ENCODE measurements at regions not wholly inside any gene's neighbourhood (a gene's known extent, or its start where the extent isn't known, plus 50 kb on each side); places are given as distances from the start of the nearest gene placed in this dataset.

- H3K27me3 Mint-ChIP-seq (ENCODE audit: low read depth), result no peaks in the 10 kb centered on the region
- TF ChIP-seq CTCF (conservative IDR thresholded peaks at IDR 0.05), result no peak
- no peak overlapping the region for H3K4me3 Mint-ChIP-seq
- H3K9me3 Mint-ChIP-seq, result peaks cover 11% of the 10 kb centered on the region
- H3K27ac Mint-ChIP-seq (ENCODE audit: unreplicated experiment), result no peak overlapping the region
- peaks cover 3% of the 10 kb centered on the region for H3K4me1 Mint-ChIP-seq
- peaks cover 4% of the 10 kb centered on the region for H3K36me3 Mint-ChIP-seq (ENCODE audit: low read depth)
- no peak for DNase-seq (ENCODE audit: low read depth, low spot score)
Measured at GRCh38 chrX:13260598-13260997, 59.3 kb downstream of the ATXN3L start.

- Mint-ChIP-seq H3K27me3 (ENCODE audit: low read depth) (no peaks in the 10 kb centered on the region), H3K9me3 (peaks cover 18% of the 10 kb centered on the region), H3K27ac (ENCODE audit: unreplicated experiment) (no peak overlapping the region), H3K4me3 (no peak overlapping the region), H3K36me3 (ENCODE audit: low read depth) (peaks cover 2% of the 10 kb centered on the region), H3K4me1 (peaks cover 3% of the 10 kb centered on the region)
- no peak for TF ChIP-seq CTCF (conservative IDR thresholded peaks at IDR 0.05)
- no peak for DNase-seq (ENCODE audit: low read depth, low spot score)
Measured at GRCh38 chrX:13258725-13259124, 61.1 kb downstream of the ATXN3L start.

GRCh38 chrX:13258052-13258444 is 61.8 kb downstream of the ATXN3L start:
- H3K4me1 Mint-ChIP-seq, result peaks cover 3% of the 10 kb centered on the region
- H3K36me3 Mint-ChIP-seq (ENCODE audit: low read depth), result peaks cover 2% of the 10 kb centered on the region
- no peak for DNase-seq (ENCODE audit: low read depth, low spot score)
- H3K9me3 Mint-ChIP-seq, result peaks cover 20% of the 10 kb centered on the region
- no peak for TF ChIP-seq CTCF (conservative IDR thresholded peaks at IDR 0.05)
- H3K27ac Mint-ChIP-seq (ENCODE audit: unreplicated experiment), result no peak overlapping the region
- no peak overlapping the region for H3K4me3 Mint-ChIP-seq
- no peaks in the 10 kb centered on the region for H3K27me3 Mint-ChIP-seq (ENCODE audit: low read depth)

- Mint-ChIP-seq H3K4me1 (peaks cover 3% of the 10 kb centered on the region), H3K27me3 (ENCODE audit: low read depth) (no peaks in the 10 kb centered on the region), H3K4me3 (no peak overlapping the region), H3K27ac (ENCODE audit: unreplicated experiment) (peak overlapping the region; percentile 19), H3K9me3 (peaks cover 20% of the 10 kb centered on the region), H3K36me3 (ENCODE audit: low read depth) (peaks cover 2% of the 10 kb centered on the region)
- DNase-seq (ENCODE audit: low read depth, low spot score), result no peak
- no peak for TF ChIP-seq CTCF (conservative IDR thresholded peaks at IDR 0.05)
Measured at GRCh38 chrX:13257223-13258051, 62.4 kb downstream of the ATXN3L start.

- Mint-ChIP-seq H3K27ac (ENCODE audit: unreplicated experiment) (no peak overlapping the region), H3K4me1 (peaks cover 3% of the 10 kb centered on the region), H3K9me3 (peaks cover 25% of the 10 kb centered on the region), H3K4me3 (no peak overlapping the region), H3K36me3 (ENCODE audit: low read depth) (peaks cover 2% of the 10 kb centered on the region), H3K27me3 (ENCODE audit: low read depth) (no peaks in the 10 kb centered on the region)
- no peak for DNase-seq (ENCODE audit: low read depth, low spot score)
- TF ChIP-seq CTCF (conservative IDR thresholded peaks at IDR 0.05), result no peak
Measured at GRCh38 chrX:13256603-13257002, 63.2 kb downstream of the ATXN3L start.
